SU-DHL-6 (cell line): ENCODE measurements at regions not wholly inside any gene's neighbourhood (a gene's known extent, or its start where the extent isn't known, plus 50 kb on each side); places are given as distances from the start of the nearest gene placed in this dataset.

Experiments
- H2AFZ ChIP-seq: fragments of 200-600 bp; sonication (generic); 2 replicates; pipeline ENCODE4 v1.6.1; 2014; ENCODE audit warnings: low read depth, mild to moderate bottlenecking, moderate library complexity, mixed read lengths, antibody characterized with exemption, low read length; ENCODE audit not compliant: severe bottlenecking
- H3F3A ChIP-seq: fragments of 200-600 bp; shearing (Covaris generic); 2 replicates; pipeline ENCODE4 v1.6.0; 2016; ENCODE audit warnings: antibody characterized with exemption, mild to moderate bottlenecking; ENCODE audit not compliant: insufficient read depth
- H3K27ac ChIP-seq: fragments of 200-600 bp; sonication (generic); 2 replicates; pipeline ENCODE4 v1.5.1; 2016; ENCODE audit warnings: low read depth, mild to moderate bottlenecking, low read length, moderate library complexity, mixed read lengths
- H3K27me3 ChIP-seq: fragments of 200-600 bp; sonication (generic), shearing (Covaris generic); 2 replicates; pipeline ENCODE4 v1.6.0; 2014; ENCODE audit warnings: mild to moderate bottlenecking, low read length
- H3K36me3 ChIP-seq: fragments of 200-600 bp; sonication (generic); 2 replicates; pipeline ENCODE4 v1.6.1; 2014; ENCODE audit warnings: mild to moderate bottlenecking, low read length, mixed read lengths
- H3K4me2 ChIP-seq: fragments of 300-600, 200-600 bp; shearing (Covaris generic), sonication (generic); 2 replicates; pipeline ENCODE4 v1.6.0; 2014; ENCODE audit warnings: low read length, low read depth, mild to moderate bottlenecking; ENCODE audit not compliant: poor library complexity, severe bottlenecking
- H3K4me3 ChIP-seq: fragments of 200-600 bp; sonication (generic); 2 replicates; pipeline ENCODE4 v1.5.1; 2014; ENCODE audit warnings: antibody characterized with exemption, low read length, mild to moderate bottlenecking, mixed read lengths; ENCODE audit not compliant: insufficient read depth, poor library complexity, severe bottlenecking
- H3K79me2 ChIP-seq: fragments of 200-600 bp; sonication (generic); 2 replicates; pipeline ENCODE4 v1.6.1; 2014; ENCODE audit warnings: mild to moderate bottlenecking, low read length, moderate library complexity; ENCODE audit not compliant: insufficient read depth
- H3K9ac ChIP-seq: fragments of 200-600 bp; sonication (generic); 2 replicates; pipeline ENCODE4 v1.7.0; 2014; ENCODE audit warnings: mild to moderate bottlenecking, low read length
- H3K9me2 ChIP-seq: fragments of 200-600 bp; sonication (generic); replicated peaks from 2 replicates; pipeline ENCODE4 v1.6.1; 2014; ENCODE audit warnings: low read length; ENCODE audit not compliant: insufficient read depth
- H3K9me3 ChIP-seq: fragments of 200-600 bp; sonication (generic); 2 replicates; pipeline ENCODE4 v1.6.1; 2014; ENCODE audit warnings: low read length, mixed read lengths; ENCODE audit not compliant: insufficient read depth
- H4K20me1 ChIP-seq: fragments of 200-600 bp; sonication (generic); 2 replicates; pipeline ENCODE4 v1.6.1; 2014; ENCODE audit warnings: low read depth, mild to moderate bottlenecking, antibody characterized with exemption, low read length, moderate library complexity, mixed read lengths
- EZH2phosphoT487 ChIP-seq: fragments of 200-600 bp; sonication (generic), shearing (Covaris generic); conservative IDR thresholded peaks from 2 replicates; pipeline ENCODE4 v1.6.1; 2018; ENCODE audit warnings: mild to moderate bottlenecking, antibody characterized with exemption, low read length, moderate library complexity, mixed read lengths
- TF ChIP-seq, protein P1 (sequence below): fragments of 200-600 bp; sonication (generic); IDR thresholded peaks from one replicate; pipeline ENCODE4 v1.5.1; 2017; ENCODE audit warnings: antibody characterized with exemption, mild to moderate bottlenecking, low read length, moderate library complexity; ENCODE audit not compliant: insufficient read depth, poor library complexity, severe bottlenecking

DNA sequence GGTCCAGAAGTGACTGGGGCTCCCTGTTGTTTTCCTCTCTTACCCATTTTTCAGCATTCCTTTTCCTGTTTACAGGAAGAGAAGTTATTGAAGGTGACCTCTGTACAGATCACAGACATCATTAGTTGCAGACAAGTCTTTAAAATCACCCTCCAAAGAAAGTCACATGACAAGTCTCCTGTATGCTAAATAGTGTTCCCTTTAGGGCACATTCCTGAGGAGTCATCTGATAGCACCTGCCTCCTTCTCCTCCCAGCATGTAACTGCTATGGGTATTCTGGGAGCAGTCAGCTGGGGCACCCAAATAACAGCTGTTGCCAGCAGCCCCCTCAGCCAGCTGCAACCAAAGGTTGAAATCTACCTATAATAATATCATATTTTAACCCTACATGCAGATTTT lies 200.6 kb downstream of the PTGER3 start:
- Histone ChIP-seq H3F3A (no peaks in the 10 kb centered on the region), H3K9me2 (no peaks in the 10 kb centered on the region), H3K9ac (no peak overlapping the region), H3K27me3 (no peaks in the 10 kb centered on the region), H3K4me3 (no peak overlapping the region), H3K79me2 (no peaks in the 10 kb centered on the region), H2AFZ (no peak overlapping the region), H3K27ac (no peak overlapping the region), H3K36me3 (no peaks in the 10 kb centered on the region), H3K9me3 (no peaks in the 10 kb centered on the region), H3K4me2 (no peak overlapping the region), H4K20me1 (no peaks in the 10 kb centered on the region)
- TF ChIP-seq, protein P1, sequence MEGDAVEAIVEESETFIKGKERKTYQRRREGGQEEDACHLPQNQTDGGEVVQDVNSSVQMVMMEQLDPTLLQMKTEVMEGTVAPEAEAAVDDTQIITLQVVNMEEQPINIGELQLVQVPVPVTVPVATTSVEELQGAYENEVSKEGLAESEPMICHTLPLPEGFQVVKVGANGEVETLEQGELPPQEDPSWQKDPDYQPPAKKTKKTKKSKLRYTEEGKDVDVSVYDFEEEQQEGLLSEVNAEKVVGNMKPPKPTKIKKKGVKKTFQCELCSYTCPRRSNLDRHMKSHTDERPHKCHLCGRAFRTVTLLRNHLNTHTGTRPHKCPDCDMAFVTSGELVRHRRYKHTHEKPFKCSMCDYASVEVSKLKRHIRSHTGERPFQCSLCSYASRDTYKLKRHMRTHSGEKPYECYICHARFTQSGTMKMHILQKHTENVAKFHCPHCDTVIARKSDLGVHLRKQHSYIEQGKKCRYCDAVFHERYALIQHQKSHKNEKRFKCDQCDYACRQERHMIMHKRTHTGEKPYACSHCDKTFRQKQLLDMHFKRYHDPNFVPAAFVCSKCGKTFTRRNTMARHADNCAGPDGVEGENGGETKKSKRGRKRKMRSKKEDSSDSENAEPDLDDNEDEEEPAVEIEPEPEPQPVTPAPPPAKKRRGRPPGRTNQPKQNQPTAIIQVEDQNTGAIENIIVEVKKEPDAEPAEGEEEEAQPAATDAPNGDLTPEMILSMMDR, result no peak
- TF ChIP-seq EZH2phosphoT487, result no peak

DNA sequence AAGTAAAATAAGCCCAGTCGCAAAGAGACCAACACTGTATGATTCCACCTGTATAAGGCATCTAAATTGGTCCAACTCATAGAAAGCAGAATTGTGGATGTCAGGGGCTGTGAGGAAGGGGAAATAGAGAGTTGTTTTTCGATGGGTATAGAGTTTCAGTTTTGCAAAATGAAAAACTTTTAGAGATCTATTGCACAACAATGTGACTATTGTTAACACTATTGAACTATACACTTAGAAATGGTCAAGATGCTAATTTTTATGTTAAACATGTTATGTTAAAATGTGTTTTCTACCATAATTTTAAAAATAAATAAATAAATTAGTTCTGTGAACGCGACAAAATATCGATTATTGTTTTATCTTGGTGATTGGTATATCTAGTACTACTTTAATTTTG lies 192.4 kb downstream of the PTGER3 start:
- TF ChIP-seq, protein P1, result no peak
- no peak for TF ChIP-seq EZH2phosphoT487
- H3K9ac ChIP-seq, result no peak overlapping the region

DNA sequence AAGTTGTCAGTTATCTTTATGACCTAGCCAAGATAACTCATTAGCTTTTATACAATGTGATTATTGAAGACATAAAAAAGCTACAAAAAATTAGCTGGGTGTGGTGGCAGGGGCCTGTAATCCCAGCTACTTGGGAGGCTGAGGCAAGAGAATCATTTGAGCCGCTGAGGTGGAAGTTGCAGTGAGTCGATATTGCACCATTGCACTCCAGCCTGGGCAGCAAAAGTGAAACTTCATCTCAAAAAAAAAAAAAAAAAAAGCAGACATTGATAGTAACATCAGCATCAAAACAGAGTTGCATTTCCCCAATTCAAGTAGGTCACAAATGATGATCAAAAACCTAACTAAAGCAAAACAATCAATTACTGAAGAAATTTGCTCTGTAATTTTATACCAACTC lies 191.4 kb downstream of the PTGER3 start:
- no peak overlapping the region for H3K4me3 ChIP-seq
- H3K9me3 ChIP-seq, result no peaks in the 10 kb centered on the region
- no peaks in the 10 kb centered on the region for H3K36me3 ChIP-seq
- H2AFZ ChIP-seq, result no peak overlapping the region
- H3K79me2 ChIP-seq, result no peaks in the 10 kb centered on the region
- no peak overlapping the region for H3K27ac ChIP-seq
- no peak overlapping the region for H3K4me2 ChIP-seq
- no peaks in the 10 kb centered on the region for H4K20me1 ChIP-seq
- TF ChIP-seq, protein P1, result no peak
- TF ChIP-seq EZH2phosphoT487, result no peak
- no peaks in the 10 kb centered on the region for H3K9me2 ChIP-seq
- H3K27me3 ChIP-seq, result no peaks in the 10 kb centered on the region
- H3F3A ChIP-seq, result no peaks in the 10 kb centered on the region
- no peak overlapping the region for H3K9ac ChIP-seq

More for the DNA sequence above, 192.4 kb downstream of the PTGER3 start:
- H3K9me3 ChIP-seq, result no peaks in the 10 kb centered on the region
- no peak overlapping the region for H3K4me3 ChIP-seq
- no peaks in the 10 kb centered on the region for H3K79me2 ChIP-seq
- H4K20me1 ChIP-seq, result no peaks in the 10 kb centered on the region
- no peak overlapping the region for H3K4me2 ChIP-seq
- no peaks in the 10 kb centered on the region for H3F3A ChIP-seq
- H3K27ac ChIP-seq, result no peak overlapping the region
- H3K9me2 ChIP-seq, result no peaks in the 10 kb centered on the region
- H2AFZ ChIP-seq, result no peak overlapping the region
- no peaks in the 10 kb centered on the region for H3K27me3 ChIP-seq
- H3K36me3 ChIP-seq, result no peaks in the 10 kb centered on the region
